ENCODE measurements at regions not wholly inside any gene's neighbourhood (a gene's known extent, or its start where the extent isn't known, plus 50 kb on each side); places are given as distances from the start of the nearest gene placed in this dataset.

DNA sequence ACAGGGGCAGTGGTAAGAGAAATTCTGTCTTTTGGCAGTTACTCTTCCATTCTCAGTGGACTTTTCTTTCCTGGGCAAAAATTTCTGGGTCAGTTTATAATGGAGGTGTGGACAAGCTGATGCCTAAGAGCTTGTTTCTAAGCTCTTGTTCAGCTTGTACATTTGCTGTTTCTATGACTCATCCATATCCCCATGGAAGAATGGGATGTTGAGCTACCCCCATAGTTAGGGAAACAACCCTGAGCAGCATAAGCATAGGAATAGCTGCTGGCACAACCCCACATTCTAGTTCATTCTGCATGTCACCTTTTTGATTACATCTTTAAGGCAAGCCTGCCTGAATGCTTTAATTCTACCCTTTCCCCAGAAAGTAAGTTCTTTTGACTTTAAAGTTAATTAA, 173.3 kb downstream of the PSAT1 start:
- H3K9me3 ChIP-seq (ENCODE audit: insufficient read depth, low read length), result no peaks in the 10 kb centered on the region

DNA sequence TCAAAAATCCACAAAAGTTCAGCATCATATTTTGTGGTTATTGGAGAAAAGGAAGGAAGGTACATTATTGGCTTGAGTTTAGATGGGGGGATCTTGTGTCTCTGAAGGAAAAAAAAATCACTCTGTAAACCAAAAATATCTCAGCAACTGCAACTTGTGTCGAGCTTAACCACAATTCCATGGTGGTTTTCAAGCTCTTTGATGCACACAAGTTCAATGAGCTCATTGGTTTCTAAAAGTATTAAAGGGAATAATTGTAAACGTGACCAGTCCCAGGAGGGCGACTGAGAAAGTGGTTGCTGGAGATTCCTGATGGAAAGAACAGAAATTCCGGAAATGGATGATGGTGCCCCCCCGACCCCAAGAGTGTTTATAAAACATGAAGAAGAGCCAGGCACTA, 173.8 kb downstream of the PSAT1 start:
- Histone ChIP-seq H3K9me3 (ENCODE audit: insufficient read depth, low read length) (no peaks in the 10 kb centered on the region), H3K4me3 (ENCODE audit: insufficient read depth, low read length, poor library complexity, severe bottlenecking) (no peak overlapping the region), H3K4me2 (ENCODE audit: low read depth, low read length, poor library complexity, severe bottlenecking) (no peak overlapping the region), H3K27ac (ENCODE audit: low read depth, low read length) (no peak overlapping the region), H3K79me2 (ENCODE audit: insufficient read depth, low read length) (no peaks in the 10 kb centered on the region), H3K36me3 (ENCODE audit: low read length) (no peaks in the 10 kb centered on the region), H3K9ac (ENCODE audit: low read length) (no peak overlapping the region), H4K20me1 (ENCODE audit: low read depth, low read length) (no peaks in the 10 kb centered on the region), H2AFZ (ENCODE audit: low read depth, low read length, severe bottlenecking) (no peak overlapping the region), H3K9me2 (replicated peaks; ENCODE audit: insufficient read depth, low read length) (no peaks in the 10 kb centered on the region), H3F3A (ENCODE audit: insufficient read depth) (no peaks in the 10 kb centered on the region), H3K27me3 (ENCODE audit: low read length) (no peaks in the 10 kb centered on the region)
- no peak for TF ChIP-seq CTCF (IDR thresholded peaks at IDR 0.05; ENCODE audit: insufficient read depth, low read length, poor library complexity, severe bottlenecking)
- TF ChIP-seq EZH2phosphoT487 (conservative IDR thresholded peaks at IDR 0.05; ENCODE audit: low read length), result no peak

More for the DNA sequence above, 173.3 kb downstream of the PSAT1 start:
- H2AFZ ChIP-seq (ENCODE audit: low read depth, low read length, severe bottlenecking), result no peak overlapping the region
- H3F3A ChIP-seq (ENCODE audit: insufficient read depth), result no peaks in the 10 kb centered on the region
- H3K9ac ChIP-seq (ENCODE audit: low read length), result no peak overlapping the region
- no peaks in the 10 kb centered on the region for H3K79me2 ChIP-seq (ENCODE audit: insufficient read depth, low read length)
- no peaks in the 10 kb centered on the region for H3K36me3 ChIP-seq (ENCODE audit: low read length)
- H3K27ac ChIP-seq (ENCODE audit: low read depth, low read length), result no peak overlapping the region
- H3K27me3 ChIP-seq (ENCODE audit: low read length), result no peaks in the 10 kb centered on the region
- H4K20me1 ChIP-seq (ENCODE audit: low read depth, low read length), result no peaks in the 10 kb centered on the region
- H3K4me3 ChIP-seq (ENCODE audit: insufficient read depth, low read length, poor library complexity, severe bottlenecking), result no peak overlapping the region
- no peaks in the 10 kb centered on the region for H3K9me2 ChIP-seq (replicated peaks; ENCODE audit: insufficient read depth, low read length)
- H3K4me2 ChIP-seq (ENCODE audit: low read depth, low read length, poor library complexity, severe bottlenecking), result no peak overlapping the region
- no peak for TF ChIP-seq EZH2phosphoT487 (conservative IDR thresholded peaks at IDR 0.05; ENCODE audit: low read length)
- no peak for TF ChIP-seq CTCF (IDR thresholded peaks at IDR 0.05; ENCODE audit: insufficient read depth, low read length, poor library complexity, severe bottlenecking)

GRCh38 chr9:78472111-78472510, 175.2 kb downstream of the PSAT1 start:
- no peak overlapping the region for H2AFZ ChIP-seq (ENCODE audit: low read depth, low read length, severe bottlenecking)
- no peaks in the 10 kb centered on the region for H3K36me3 ChIP-seq (ENCODE audit: low read length)
- no peaks in the 10 kb centered on the region for H3K9me2 ChIP-seq (replicated peaks; ENCODE audit: insufficient read depth, low read length)
- no peaks in the 10 kb centered on the region for H3K9me3 ChIP-seq (ENCODE audit: insufficient read depth, low read length)
- TF ChIP-seq CTCF (IDR thresholded peaks at IDR 0.05; ENCODE audit: insufficient read depth, low read length, poor library complexity, severe bottlenecking) (no peak), EZH2phosphoT487 (conservative IDR thresholded peaks at IDR 0.05; ENCODE audit: low read length) (no peak)
- no peak overlapping the region for H3K27ac ChIP-seq (ENCODE audit: low read depth, low read length)
- no peaks in the 10 kb centered on the region for H3K79me2 ChIP-seq (ENCODE audit: insufficient read depth, low read length)
- H4K20me1 ChIP-seq (ENCODE audit: low read depth, low read length), result no peaks in the 10 kb centered on the region
- no peak overlapping the region for H3K9ac ChIP-seq (ENCODE audit: low read length)
- no peak overlapping the region for H3K4me3 ChIP-seq (ENCODE audit: insufficient read depth, low read length, poor library complexity, severe bottlenecking)
- no peaks in the 10 kb centered on the region for H3K27me3 ChIP-seq (ENCODE audit: low read length)
- H3K4me2 ChIP-seq (ENCODE audit: low read depth, low read length, poor library complexity, severe bottlenecking), result no peak overlapping the region
- no peaks in the 10 kb centered on the region for H3F3A ChIP-seq (ENCODE audit: insufficient read depth)
